GM19372 (cell line): ENCODE measurements at regions not wholly inside any gene's neighbourhood (a gene's known extent, or its start where the extent isn't known, plus 50 kb on each side); places are given as distances from the start of the nearest gene placed in this dataset.
"Not testable (repeated sequence)": the region's sequence is repeated elsewhere in the genome, so short reads cannot be mapped to it uniquely, and the experiment has no call there.

Experiments
- ATAC-seq: cut with Tn5 transposase; IDR thresholded peaks from one replicate; pipeline ENCODE4 v1.9.1; 2021; ENCODE audit warnings: mild to moderate bottlenecking, low read depth, moderate library complexity; ENCODE audit not compliant: unreplicated experiment

DNA sequence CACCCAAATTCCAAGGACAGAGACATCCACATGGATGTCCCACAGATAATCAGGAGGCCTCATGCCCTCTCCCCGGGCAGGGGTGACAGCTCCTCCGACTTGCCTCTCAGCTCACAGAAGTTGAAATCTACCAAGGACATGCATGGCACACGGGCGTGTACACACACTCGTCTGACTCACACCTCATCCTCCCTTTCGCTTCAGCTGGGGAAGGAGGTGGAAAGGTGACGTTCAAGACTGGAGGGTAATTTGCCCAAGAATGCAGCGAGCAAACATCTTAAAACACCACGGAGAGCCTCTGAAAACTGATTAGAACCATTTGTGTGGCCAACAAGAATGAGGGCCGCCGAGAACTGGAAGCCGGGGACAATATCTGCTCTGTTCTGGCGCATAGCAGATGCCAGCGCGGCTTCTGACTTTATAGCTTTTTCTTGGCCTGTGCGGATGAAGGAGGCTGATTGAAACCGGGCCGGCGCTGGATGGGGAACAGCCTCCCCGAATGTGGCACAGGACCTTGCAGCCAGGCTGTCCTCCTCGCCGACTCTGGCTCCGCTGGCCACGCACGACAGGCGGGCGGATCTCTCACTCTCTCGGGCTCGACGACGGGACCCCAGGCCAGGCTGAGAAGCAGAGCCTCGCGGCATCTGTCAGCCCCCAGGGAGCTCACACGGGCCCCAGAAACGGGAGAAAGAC is 100.9 kb downstream of the C16orf95 start:
- ATAC-seq: no peak

- ATAC-seq: no peak
Observed at GRCh38 chr16:87216841-87217275, 100.3 kb downstream of the C16orf95 start.

DNA sequence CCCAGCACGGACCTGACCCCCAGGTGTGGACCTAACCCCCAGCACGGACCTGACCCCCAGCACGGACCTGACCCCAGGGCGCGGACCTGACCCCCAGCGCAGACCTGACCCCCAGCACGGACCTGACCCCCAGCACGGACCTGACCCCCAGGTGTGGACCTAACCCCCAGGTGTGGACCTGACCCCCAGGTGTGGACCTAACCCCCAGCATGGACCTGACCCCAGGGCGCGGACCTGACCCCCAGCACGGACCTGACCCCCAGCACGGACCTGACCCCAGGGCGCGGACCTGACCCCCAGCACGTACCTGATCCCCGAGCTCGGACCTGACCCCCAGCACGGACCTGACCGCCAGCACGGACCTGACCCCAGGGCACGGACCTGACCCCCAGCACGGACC is 99.4 kb downstream of the C16orf95 start:
- not testable (repeated sequence) for ATAC-seq

DNA sequence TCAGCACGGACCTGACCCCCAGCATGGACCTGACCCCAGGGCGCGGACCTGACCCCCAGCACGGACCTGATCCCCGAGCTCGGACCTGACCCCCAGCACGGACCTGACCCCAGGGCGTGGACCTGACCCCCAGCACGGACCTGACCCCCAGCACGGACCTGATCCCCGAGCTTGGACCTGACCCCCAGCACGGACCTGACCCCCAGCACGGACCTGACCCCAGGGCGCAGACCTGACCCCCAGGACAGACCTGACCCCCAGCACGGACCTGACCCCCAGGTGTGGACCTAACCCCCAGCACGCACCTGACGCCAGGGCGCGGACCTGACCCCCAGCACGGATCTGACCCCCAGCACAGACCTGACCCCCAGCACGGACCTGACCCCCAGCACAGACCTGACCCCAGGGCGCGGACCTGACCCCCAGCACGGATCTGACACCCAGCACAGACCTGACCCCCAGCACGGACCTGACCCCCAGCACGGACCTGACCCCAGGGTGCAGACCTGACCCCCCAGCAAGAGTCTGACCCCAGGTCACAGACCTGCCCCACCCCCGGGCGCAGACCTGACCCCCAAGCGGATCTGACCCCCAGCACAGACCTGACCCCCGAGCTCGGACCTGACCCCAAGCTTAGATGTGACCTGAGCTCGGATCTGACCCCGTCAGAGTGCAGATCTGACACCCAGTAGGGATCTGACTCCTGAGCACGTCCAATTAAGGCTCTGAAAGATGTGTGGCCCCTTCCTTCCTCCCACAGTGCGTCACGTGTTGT is 98.7 kb downstream of the C16orf95 start:
- ATAC-seq: no peak

- no peak for ATAC-seq
Observed at GRCh38 chr16:87219287-87219909, 97.8 kb downstream of the C16orf95 start.

DNA sequence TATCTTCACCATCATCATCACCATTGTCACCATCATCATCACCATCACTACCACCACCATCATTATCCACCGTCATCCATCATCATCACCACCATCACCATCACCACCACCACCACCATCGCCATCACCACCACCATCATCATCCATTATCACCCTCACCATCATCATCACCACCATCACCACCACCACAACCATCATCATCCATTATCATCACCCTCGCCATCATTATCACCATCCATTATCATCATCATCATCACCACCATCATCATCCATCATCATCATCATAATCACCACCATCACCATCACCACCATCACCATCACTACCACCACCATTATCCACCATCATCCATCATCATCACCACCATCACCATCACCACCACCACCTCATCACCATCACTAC is 95.6 kb downstream of the C16orf95 start:
- no peak for ATAC-seq

DNA sequence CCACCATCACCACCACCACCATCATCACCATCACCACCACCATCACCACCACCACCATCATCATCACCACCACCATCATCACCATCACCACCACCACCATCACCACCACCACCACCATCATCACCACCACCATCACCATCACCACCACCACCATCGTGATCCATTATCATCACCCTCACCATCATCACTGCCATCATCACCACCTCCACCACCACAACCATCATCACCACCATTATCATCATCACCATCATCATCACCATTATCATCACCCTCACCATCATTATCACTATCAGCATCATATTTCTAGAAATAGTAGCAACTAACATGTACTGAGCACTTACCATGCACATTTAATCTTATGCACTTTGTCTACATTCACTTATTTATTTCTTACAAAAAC is 94.9 kb downstream of the C16orf95 start:
- no peak for ATAC-seq

DNA sequence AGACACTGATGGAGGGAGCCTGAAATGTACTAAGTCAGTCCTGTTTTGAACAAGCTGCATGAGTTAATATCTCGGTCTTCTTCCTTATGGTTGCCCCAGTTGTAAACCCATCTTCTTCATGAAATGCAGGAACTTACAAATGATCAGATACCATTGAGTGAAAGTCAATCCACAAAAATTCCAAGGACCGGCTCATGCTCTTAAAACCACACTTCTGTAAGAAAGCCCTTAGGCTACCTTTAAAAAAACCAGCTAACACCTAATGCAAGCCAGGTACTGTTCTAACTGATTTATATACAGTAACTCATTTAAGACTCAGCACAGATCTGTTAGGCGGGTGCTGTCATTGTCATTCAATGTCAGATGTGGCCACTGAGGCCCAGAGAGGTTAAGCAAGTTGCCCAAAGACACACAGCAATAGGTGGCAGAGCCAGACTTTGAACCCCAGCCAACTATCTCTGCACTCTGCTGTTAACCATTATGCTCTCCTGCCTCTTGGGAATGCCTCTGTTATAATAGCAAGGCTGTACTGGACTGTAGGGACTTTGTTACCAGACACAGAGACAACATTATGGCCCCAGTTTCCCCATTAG is 93.4 kb downstream of the C16orf95 start:
- no peak for ATAC-seq

GRCh38 chr16:87226926-87227295 is 90.3 kb downstream of the C16orf95 start:
- ATAC-seq: no peak

GRCh38 chr16:87227296-87227951 is 89.8 kb downstream of the C16orf95 start:
- ATAC-seq: no peak

GRCh38 chr16:87228363-87228762 is 88.8 kb downstream of the C16orf95 start:
- ATAC-seq: no peak

DNA sequence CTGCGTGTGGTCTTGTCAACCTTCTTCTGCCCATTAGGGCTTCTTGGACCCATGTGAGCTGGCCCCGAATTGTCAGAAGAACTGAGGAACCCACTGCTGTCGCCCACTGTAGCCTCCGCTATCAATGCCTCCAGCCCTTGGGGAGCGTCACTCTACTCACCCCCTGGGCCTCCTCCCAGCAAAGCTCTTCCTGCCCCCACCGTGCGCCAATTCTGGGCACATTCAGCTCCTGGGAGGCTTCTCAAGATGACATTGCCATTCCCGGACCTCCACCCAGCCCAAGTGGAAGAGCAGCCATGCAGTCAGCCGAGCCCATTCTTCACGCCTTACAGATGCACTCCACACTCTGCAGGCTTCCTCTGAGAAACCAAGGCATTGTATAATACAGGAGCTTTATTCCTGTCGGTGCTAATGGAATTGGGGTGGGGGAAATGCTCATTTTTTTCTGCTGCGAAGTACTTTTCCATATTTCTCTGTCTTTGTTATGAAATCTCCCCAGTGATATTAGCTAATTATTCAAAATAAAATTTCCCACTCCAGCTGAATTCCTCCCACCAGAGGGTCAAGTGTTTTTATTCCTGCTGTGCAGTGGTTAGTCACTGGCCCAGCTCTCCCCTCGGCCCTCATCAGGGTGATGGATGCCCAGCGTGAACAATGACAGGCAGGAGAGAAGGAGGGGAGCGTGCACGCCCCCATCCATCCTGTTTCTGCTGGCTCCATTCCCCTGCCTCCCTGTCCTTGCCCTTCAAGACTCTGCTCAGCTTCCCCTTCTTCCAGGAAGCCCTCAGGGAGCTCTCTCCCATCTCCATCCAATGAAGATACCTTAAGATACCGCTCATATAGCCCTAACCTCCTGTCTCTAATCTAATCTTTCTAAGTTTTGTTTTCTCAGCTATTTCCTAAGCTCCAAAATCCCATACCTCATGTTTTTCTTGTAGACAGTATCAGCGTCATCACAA is 87.7 kb downstream of the C16orf95 start:
- ATAC-seq: no peak

- ATAC-seq: no peak
Observed at GRCh38 chr16:87230571-87230970, 86.6 kb downstream of the C16orf95 start.

GRCh38 chr16:87231295-87231694 is 85.9 kb downstream of the C16orf95 start:
- no peak for ATAC-seq

- no peak for ATAC-seq
Observed at GRCh38 chr16:87231911-87232310, 85.3 kb downstream of the C16orf95 start.

DNA sequence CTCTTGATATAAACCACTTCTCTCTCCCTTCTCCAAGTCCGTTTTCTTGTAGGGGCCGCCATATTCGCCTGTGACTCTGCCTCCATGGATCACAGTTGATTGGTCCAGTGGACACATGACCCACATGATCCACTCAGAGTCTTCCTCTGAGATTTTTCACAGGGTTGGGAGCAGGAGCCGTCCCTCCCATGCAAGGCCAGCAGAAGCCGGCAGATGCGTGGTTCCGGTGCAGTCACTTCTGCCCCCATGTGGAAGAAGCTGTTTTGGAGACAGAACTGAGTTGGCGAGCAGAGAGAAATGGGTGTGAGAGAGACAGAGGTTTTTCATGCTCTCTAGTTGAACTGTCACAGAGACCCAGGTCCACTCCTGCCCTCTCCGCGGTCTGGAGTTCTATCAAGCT is 83.3 kb downstream of the C16orf95 start:
- no peak for ATAC-seq

- no peak for ATAC-seq
Observed at GRCh38 chr16:87234601-87235000, 82.6 kb downstream of the C16orf95 start.

GRCh38 chr16:87235810-87236515 is 81.2 kb downstream of the C16orf95 start:
- no peak for ATAC-seq

DNA sequence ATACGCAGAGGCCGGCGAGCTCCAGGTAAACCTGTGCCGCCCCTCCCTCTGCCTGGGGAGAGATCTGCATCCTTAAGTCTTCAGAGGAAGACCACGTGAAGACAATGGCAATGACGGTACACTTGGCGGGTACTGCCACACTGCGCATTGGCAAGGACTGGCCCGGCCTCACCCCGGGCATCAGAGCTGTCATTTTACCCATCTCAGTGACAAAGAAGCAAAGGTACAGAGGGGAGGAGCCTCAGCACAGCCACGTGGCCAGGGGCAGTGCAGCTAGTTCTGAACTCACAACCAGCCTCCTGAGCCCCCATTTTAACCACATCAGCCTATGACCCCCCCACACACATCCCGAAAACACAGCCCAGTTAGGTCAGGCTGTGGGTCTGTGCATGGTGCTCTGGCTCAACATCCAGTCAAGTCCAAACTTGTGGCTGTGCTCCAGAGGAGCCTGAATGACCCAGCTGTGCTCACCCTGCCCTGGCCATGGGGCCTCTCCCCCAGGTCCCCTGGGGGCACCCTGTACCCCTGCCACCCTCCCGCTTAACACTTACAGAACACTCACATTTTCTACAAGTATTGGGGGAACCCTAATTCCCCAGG is 80.6 kb downstream of the C16orf95 start:
- no peak for ATAC-seq
